PC-3 (cell line): ENCODE measurements at regions not wholly inside any gene's neighbourhood (a gene's known extent, or its start where the extent isn't known, plus 50 kb on each side); places are given as distances from the start of the nearest gene placed in this dataset.

ENCODE experiments used
- EZH2 ChIP-seq: fragments of 300-600 bp; sonication (generic); IDR thresholded peaks from one replicate; pipeline ENCODE4 v1.6.1; 2017; ENCODE audit warnings: antibody characterized with exemption, mild to moderate bottlenecking, low read length; ENCODE audit not compliant: unreplicated experiment
- TF ChIP-seq, protein P1 (sequence below): fragments of 300-600 bp; sonication (generic); conservative IDR thresholded peaks from 2 replicates; pipeline ENCODE4 v1.5.1; 2017; ENCODE audit warnings: antibody characterized with exemption, low read depth, mild to moderate bottlenecking, low read length

DNA sequence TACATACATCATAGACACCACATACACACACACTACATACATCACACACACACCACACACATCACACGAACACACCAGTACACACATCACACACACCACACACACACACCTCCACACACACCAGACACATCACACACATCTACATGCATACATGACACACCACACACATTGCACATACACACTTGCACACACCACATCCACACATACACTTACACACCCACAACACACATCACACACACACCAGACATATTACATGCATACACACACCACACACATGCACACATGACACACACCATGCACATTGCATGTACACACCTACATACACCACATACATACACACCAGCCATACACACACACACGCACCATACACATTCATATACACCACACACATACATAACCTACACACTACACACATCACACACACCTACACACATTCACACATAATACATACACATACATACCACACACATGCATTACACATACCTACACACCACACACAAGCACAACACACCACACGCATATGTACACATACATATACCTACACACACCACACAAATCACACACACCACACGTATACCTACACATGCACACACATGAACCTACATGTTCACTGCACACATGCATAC, 156.5 kb downstream of the NDUFA10 start:
- TF ChIP-seq, protein P1, sequence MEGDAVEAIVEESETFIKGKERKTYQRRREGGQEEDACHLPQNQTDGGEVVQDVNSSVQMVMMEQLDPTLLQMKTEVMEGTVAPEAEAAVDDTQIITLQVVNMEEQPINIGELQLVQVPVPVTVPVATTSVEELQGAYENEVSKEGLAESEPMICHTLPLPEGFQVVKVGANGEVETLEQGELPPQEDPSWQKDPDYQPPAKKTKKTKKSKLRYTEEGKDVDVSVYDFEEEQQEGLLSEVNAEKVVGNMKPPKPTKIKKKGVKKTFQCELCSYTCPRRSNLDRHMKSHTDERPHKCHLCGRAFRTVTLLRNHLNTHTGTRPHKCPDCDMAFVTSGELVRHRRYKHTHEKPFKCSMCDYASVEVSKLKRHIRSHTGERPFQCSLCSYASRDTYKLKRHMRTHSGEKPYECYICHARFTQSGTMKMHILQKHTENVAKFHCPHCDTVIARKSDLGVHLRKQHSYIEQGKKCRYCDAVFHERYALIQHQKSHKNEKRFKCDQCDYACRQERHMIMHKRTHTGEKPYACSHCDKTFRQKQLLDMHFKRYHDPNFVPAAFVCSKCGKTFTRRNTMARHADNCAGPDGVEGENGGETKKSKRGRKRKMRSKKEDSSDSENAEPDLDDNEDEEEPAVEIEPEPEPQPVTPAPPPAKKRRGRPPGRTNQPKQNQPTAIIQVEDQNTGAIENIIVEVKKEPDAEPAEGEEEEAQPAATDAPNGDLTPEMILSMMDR: no peak
- TF ChIP-seq EZH2: no peak
